HEK293 (cell line): ENCODE measurements at regions not wholly inside any gene's neighbourhood (a gene's known extent, or its start where the extent isn't known, plus 50 kb on each side); places are given as distances from the start of the nearest gene placed in this dataset.

Experiments
- CTCF ChIA-PET: fragments of 350-600 bp; formaldehyde crosslinking; extraction: SDS; loops from one replicate; lab custom pipeline; 2021; ENCODE audit warnings: antibody characterized with exemption; lab: Yijun Ruan, JAX
- POLR2A ChIA-PET: fragments of 300-600 bp; formaldehyde crosslinking; extraction: SDS; loops from one replicate; lab custom pipeline; 2020; ENCODE audit warnings: antibody characterized with exemption, inconsistent platforms; lab: Yijun Ruan, JAX
- H3K27ac ChIP-seq: fragments of 200-500 bp; sonication (Bioruptor generic); 2 replicates; pipeline ENCODE4 v1.5.1; 2014; ENCODE audit warnings: low read depth, low read length, control low read depth, inconsistent platforms; ENCODE audit errors: extremely low read depth
- H3K36me3 ChIP-seq, 2 experiments: fragments of 200-500 bp in 1 of 2; sonication (Bioruptor generic) in 1 of 2; 1 replicate in 1 of 2; 2 replicates in 1 of 2; pipeline ENCODE4 v1.5.1; 2014 to 2017; ENCODE audit warnings: inconsistent platforms in 2 of 2, low read length in 2 of 2; ENCODE audit not compliant: control insufficient read depth in 2 of 2, insufficient read depth in 1 of 2
- H3K4me1 ChIP-seq: fragments of 200-500 bp; sonication (Bioruptor generic); 2 replicates; pipeline ENCODE4 v1.5.1; 2014; ENCODE audit warnings: mild to moderate bottlenecking, low read length, inconsistent platforms; ENCODE audit not compliant: control insufficient read depth, insufficient read depth
- H3K4me3 ChIP-seq: 2 replicates; pipeline ENCODE4 v1.5.1; 2011; ENCODE audit warnings: low read depth, mild to moderate bottlenecking, control low read depth, low read length, moderate library complexity
- H3K9me3 ChIP-seq: fragments of 200-500 bp; sonication (Bioruptor generic); 2 replicates; pipeline ENCODE4 v1.5.1; 2014; ENCODE audit warnings: low read depth, low read length, inconsistent platforms; ENCODE audit not compliant: control insufficient read depth, insufficient read depth
- FEZF1 ChIP-seq: fragments of 450-650 bp; formaldehyde crosslinking; IDR thresholded peaks from 2 replicates; pipeline ENCODE4 v1.5.1; 2016; ENCODE audit warnings: missing biosample characterization, missing genetic modification characterization
- IKZF3 ChIP-seq: fragments of 450-650 bp; IDR thresholded peaks from 2 replicates; pipeline ENCODE4 v1.5.0; 2018; ENCODE audit warnings: missing biosample characterization, mild to moderate bottlenecking, missing genetic modification characterization, moderate library complexity
- KLF1 ChIP-seq: fragments of 450-650 bp; formaldehyde crosslinking; IDR thresholded peaks from 2 replicates; pipeline ENCODE4 v1.5.1; 2016; ENCODE audit warnings: missing biosample characterization, missing genetic modification characterization
- MYNN ChIP-seq: fragments of 450-650 bp; formaldehyde crosslinking; IDR thresholded peaks from 2 replicates; pipeline ENCODE4 v1.5.1; 2016; ENCODE audit warnings: missing biosample characterization, missing genetic modification characterization, borderline replicate concordance
- PRDM4 ChIP-seq: fragments of 450-650 bp; formaldehyde crosslinking; IDR thresholded peaks from 2 replicates; pipeline ENCODE4 v1.5.1; 2017; ENCODE audit warnings: missing biosample characterization, missing genetic modification characterization
- SCRT2 ChIP-seq: fragments of 450-650 bp; formaldehyde crosslinking; IDR thresholded peaks from 2 replicates; pipeline ENCODE4 v1.5.1; 2016; ENCODE audit warnings: missing biosample characterization, missing genetic modification characterization
- SP7 ChIP-seq: fragments of 450-650 bp; formaldehyde crosslinking; IDR thresholded peaks from 2 replicates; pipeline ENCODE4 v1.5.1; 2016; ENCODE audit warnings: missing biosample characterization, missing genetic modification characterization
- ZEB2 ChIP-seq: fragments of 450-650 bp; formaldehyde crosslinking; IDR thresholded peaks from 2 replicates; pipeline ENCODE4 v1.5.1; 2016; ENCODE audit warnings: missing biosample characterization, missing genetic modification characterization
- ZFP37 ChIP-seq: fragments of 450-650 bp; formaldehyde crosslinking; IDR thresholded peaks from 2 replicates; pipeline ENCODE4 v1.5.1; 2016; ENCODE audit warnings: missing biosample characterization, missing genetic modification characterization
- ZNF112 ChIP-seq: fragments of 450-650 bp; formaldehyde crosslinking; IDR thresholded peaks from 2 replicates; pipeline ENCODE4 v1.5.0; 2017; ENCODE audit warnings: missing biosample characterization, missing genetic modification characterization
- ZNF140 ChIP-seq: fragments of 450-650 bp; formaldehyde crosslinking; IDR thresholded peaks from 2 replicates; pipeline ENCODE4 v1.5.1; 2016; ENCODE audit warnings: missing biosample characterization, missing genetic modification characterization
- ZNF211 ChIP-seq: fragments of 450-650 bp; formaldehyde crosslinking; IDR thresholded peaks from 2 replicates; pipeline ENCODE4 v1.5.1; 2016; ENCODE audit warnings: low read depth, missing biosample characterization, missing genetic modification characterization
- ZNF214 ChIP-seq: fragments of 450-650 bp; formaldehyde crosslinking; IDR thresholded peaks from 2 replicates; pipeline ENCODE4 v1.5.1; 2017; ENCODE audit warnings: missing biosample characterization, mild to moderate bottlenecking, missing genetic modification characterization, borderline replicate concordance
- ZNF239 ChIP-seq: fragments of 450-650 bp; formaldehyde crosslinking; IDR thresholded peaks from 2 replicates; pipeline ENCODE4 v1.5.1; 2016; ENCODE audit warnings: missing biosample characterization, missing genetic modification characterization
- ZNF362 ChIP-seq: fragments of 450-650 bp; formaldehyde crosslinking; IDR thresholded peaks from 2 replicates; pipeline ENCODE4 v1.5.1; 2016; ENCODE audit warnings: missing biosample characterization, missing genetic modification characterization
- ZNF37A ChIP-seq: fragments of 450-650 bp; IDR thresholded peaks from 2 replicates; pipeline ENCODE4 v1.5.1; 2018; ENCODE audit warnings: missing biosample characterization, missing genetic modification characterization
- ZNF394 ChIP-seq: fragments of 450-650 bp; formaldehyde crosslinking; IDR thresholded peaks from 2 replicates; pipeline ENCODE4 v1.5.1; 2016; ENCODE audit warnings: missing biosample characterization, missing genetic modification characterization, mild to moderate bottlenecking, moderate library complexity, borderline replicate concordance
- ZNF423 ChIP-seq: fragments of 450-650 bp; formaldehyde crosslinking; IDR thresholded peaks from 2 replicates; pipeline ENCODE4 v1.5.1; 2016; ENCODE audit warnings: missing biosample characterization, missing genetic modification characterization
- ZNF433 ChIP-seq: fragments of 450-650 bp; formaldehyde crosslinking; IDR thresholded peaks from 2 replicates; pipeline ENCODE4 v1.5.1; 2016; ENCODE audit warnings: missing biosample characterization, missing genetic modification characterization, low read depth
- ZNF529 ChIP-seq: fragments of 450-650 bp; formaldehyde crosslinking; IDR thresholded peaks from 2 replicates; pipeline ENCODE4 v1.5.1; 2017; ENCODE audit warnings: missing genetic modification characterization, missing biosample characterization; ENCODE audit not compliant: insufficient replicate concordance
- ZNF610 ChIP-seq: fragments of 450-650 bp; formaldehyde crosslinking; IDR thresholded peaks from 2 replicates; pipeline ENCODE4 v1.5.1; 2016; ENCODE audit warnings: missing biosample characterization, missing genetic modification characterization, borderline replicate concordance
- ZNF626 ChIP-seq: fragments of 450-650 bp; sonication (Bioruptor Pico); formaldehyde crosslinking; IDR thresholded peaks from 2 replicates; pipeline ENCODE4 v1.5.1; 2018; ENCODE audit warnings: missing biosample characterization, missing genetic modification characterization, inconsistent platforms
- ZNF843 ChIP-seq: fragments of 450-650 bp; formaldehyde crosslinking; IDR thresholded peaks from 2 replicates; pipeline ENCODE4 v1.5.1; 2016; ENCODE audit warnings: missing biosample characterization, missing genetic modification characterization
- ZSCAN30 ChIP-seq: fragments of 450-650 bp; IDR thresholded peaks from 2 replicates; pipeline ENCODE4 v1.5.1; 2018; ENCODE audit warnings: missing biosample characterization, mild to moderate bottlenecking, missing genetic modification characterization, moderate library complexity
- TF ChIP-seq, protein P1 (sequence below): fragments of 450-650 bp; formaldehyde crosslinking; IDR thresholded peaks from 2 replicates; pipeline ENCODE4 v1.5.1; 2016; ENCODE audit warnings: missing biosample characterization, missing genetic modification characterization
- TF ChIP-seq, protein P2 (sequence below): fragments of 450-650 bp; formaldehyde crosslinking; IDR thresholded peaks from 2 replicates; pipeline ENCODE4 v1.5.1; 2016; ENCODE audit warnings: missing biosample characterization, missing genetic modification characterization
- TF ChIP-seq, protein P3 (sequence below): fragments of 450-650 bp; formaldehyde crosslinking; IDR thresholded peaks from 2 replicates; pipeline ENCODE4 v1.5.1; 2016; ENCODE audit warnings: missing biosample characterization, missing genetic modification characterization, low read depth

GRCh38 chr7:46281071-46281470 lies 360.0 kb upstream of the IGFBP3 start (continued):
- TF ChIP-seq, protein P1, sequence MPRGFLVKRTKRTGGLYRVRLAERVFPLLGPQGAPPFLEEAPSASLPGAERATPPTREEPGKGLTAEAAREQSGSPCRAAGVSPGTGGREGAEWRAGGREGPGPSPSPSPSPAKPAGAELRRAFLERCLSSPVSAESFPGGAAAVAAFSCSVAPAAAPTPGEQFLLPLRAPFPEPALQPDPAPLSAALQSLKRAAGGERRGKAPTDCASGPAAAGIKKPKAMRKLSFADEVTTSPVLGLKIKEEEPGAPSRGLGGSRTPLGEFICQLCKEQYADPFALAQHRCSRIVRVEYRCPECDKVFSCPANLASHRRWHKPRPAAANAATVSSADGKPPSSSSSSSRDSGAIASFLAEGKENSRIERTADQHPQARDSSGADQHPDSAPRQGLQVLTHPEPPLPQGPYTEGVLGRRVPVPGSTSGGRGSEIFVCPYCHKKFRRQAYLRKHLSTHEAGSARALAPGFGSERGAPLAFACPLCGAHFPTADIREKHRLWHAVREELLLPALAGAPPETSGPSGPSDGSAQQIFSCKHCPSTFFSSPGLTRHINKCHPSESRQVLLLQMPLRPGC (tag by site-specific recombination) = no peak
- TF ChIP-seq FEZF1 (tag by site-specific recombination) = no peak
- TF ChIP-seq ZNF433 = no peak
- no peak for TF ChIP-seq ZNF529 (tag by site-specific recombination)
- no peak for TF ChIP-seq ZNF214
- no peak for TF ChIP-seq KLF1 (tag by site-specific recombination)
- no peak for TF ChIP-seq ZNF211 (tag by site-specific recombination)
- TF ChIP-seq ZSCAN30 (tag by site-specific recombination) = no peak
- TF ChIP-seq ZNF610 (tag by site-specific recombination) = no peak
- TF ChIP-seq MYNN = no peak

- H3K4me1 ChIP-seq = no peaks in the 10 kb centered on the region
- H3K27ac ChIP-seq = no peak overlapping the region
- no peaks in the 10 kb centered on the region for H3K36me3 ChIP-seq
- ChIA-PET CTCF (no interaction called here), POLR2A (no interaction called here)
- H3K9me3 ChIP-seq = no peaks in the 10 kb centered on the region
- no peak overlapping the region for H3K4me3 ChIP-seq
- TF ChIP-seq ZNF239 (tag by site-specific recombination) = no peak
- no peak for TF ChIP-seq IKZF3 (tag by site-specific recombination)
- TF ChIP-seq ZFP37 (tag by site-specific recombination) = no peak
- TF ChIP-seq ZNF112 = no peak
- TF ChIP-seq PRDM4 = no peak
- TF ChIP-seq SCRT2 = no peak
- TF ChIP-seq SP7 = no peak
- TF ChIP-seq, protein P2, sequence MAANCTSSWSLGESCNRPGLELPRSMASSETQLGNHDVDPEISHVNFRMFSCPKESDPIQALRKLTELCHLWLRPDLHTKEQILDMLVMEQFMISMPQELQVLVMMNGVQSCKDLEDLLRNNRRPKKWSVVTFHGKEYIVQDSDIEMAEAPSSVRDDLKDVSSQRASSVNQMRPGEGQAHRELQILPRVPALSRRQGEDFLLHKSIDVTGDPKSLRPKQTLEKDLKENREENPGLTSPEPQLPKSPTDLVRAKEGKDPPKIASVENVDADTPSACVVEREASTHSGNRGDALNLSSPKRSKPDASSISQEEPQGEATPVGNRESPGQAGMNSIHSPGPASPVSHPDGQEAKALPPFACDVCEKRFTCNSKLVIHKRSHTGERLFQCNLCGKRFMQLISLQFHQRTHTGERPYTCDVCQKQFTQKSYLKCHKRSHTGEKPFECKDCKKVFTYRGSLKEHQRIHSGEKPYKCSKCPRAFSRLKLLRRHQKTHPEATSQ (tag by site-specific recombination) = no peak
These were observed 358.2 kb upstream of the IGFBP3 start for GRCh38 chr7:46279290-46279689.

DNA sequence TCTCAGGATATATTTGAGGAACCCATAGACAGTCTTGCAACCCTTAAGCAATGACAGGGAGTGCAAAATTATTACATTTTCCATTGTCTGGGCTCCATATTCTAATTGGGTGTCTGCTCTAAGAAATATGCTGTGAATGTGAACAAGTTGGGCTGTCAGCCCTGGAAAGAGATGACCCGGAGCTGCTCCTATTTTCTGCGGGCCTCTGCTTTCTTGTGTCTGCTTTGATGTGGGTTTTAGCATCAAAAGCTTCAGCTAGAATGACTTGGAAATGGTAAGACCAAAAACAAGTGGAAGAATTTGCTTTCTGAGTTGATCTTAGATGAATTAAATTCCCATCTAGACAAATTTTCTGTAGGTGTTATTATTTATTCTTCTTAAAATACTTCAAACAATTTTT lies 343.6 kb upstream of the IGFBP3 start:
- no peaks in the 10 kb centered on the region for H3K36me3 ChIP-seq
- H3K9me3 ChIP-seq = no peaks in the 10 kb centered on the region
- ChIA-PET POLR2A (no interaction called here), CTCF (no interaction called here)
- no peak for TF ChIP-seq ZNF140 (tag by site-specific recombination)
- no peak for TF ChIP-seq ZNF394 (tag by site-specific recombination)
- TF ChIP-seq, protein P3, sequence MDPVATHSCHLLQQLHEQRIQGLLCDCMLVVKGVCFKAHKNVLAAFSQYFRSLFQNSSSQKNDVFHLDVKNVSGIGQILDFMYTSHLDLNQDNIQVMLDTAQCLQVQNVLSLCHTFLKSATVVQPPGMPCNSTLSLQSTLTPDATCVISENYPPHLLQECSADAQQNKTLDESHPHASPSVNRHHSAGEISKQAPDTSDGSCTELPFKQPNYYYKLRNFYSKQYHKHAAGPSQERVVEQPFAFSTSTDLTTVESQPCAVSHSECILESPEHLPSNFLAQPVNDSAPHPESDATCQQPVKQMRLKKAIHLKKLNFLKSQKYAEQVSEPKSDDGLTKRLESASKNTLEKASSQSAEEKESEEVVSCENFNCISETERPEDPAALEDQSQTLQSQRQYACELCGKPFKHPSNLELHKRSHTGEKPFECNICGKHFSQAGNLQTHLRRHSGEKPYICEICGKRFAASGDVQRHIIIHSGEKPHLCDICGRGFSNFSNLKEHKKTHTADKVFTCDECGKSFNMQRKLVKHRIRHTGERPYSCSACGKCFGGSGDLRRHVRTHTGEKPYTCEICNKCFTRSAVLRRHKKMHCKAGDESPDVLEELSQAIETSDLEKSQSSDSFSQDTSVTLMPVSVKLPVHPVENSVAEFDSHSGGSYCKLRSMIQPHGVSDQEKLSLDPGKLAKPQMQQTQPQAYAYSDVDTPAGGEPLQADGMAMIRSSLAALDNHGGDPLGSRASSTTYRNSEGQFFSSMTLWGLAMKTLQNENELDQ (tag by site-specific recombination) = no peak
- TF ChIP-seq ZNF529 (tag by site-specific recombination) = no peak
- no peak for TF ChIP-seq ZNF626 (tag by site-specific recombination)
- no peak for TF ChIP-seq ZEB2 (tag by site-specific recombination)
- TF ChIP-seq ZNF362 (tag by site-specific recombination) = no peak
- no peak for TF ChIP-seq ZFP37 (tag by site-specific recombination)
- no peak for TF ChIP-seq ZNF423 (tag by site-specific recombination)
- no peak for TF ChIP-seq ZNF843 (tag by site-specific recombination)
- TF ChIP-seq ZNF433 = no peak
- no peak for TF ChIP-seq ZNF37A (tag by site-specific recombination)
- TF ChIP-seq ZNF239 (tag by site-specific recombination) = no peak
- H3K27ac ChIP-seq = no peak overlapping the region
- no peak overlapping the region for H3K4me3 ChIP-seq
- no peaks in the 10 kb centered on the region for H3K4me1 ChIP-seq
